SK-N-MC (cell line): ENCODE measurements at regions not wholly inside any gene's neighbourhood (a gene's known extent, or its start where the extent isn't known, plus 50 kb on each side); places are given as distances from the start of the nearest gene placed in this dataset.

Experiments used
- EZH2 ChIP-seq: fragments of 200-600 bp; sonication (generic); IDR thresholded peaks from one replicate; pipeline ENCODE4 v1.6.1; 2017; ENCODE audit warnings: antibody characterized with exemption
- FOXP2 ChIP-seq: optimal IDR thresholded peaks from 2 replicates; pipeline ENCODE3; 2011; ENCODE audit warnings: mild to moderate bottlenecking, moderate library complexity; ENCODE audit not compliant: insufficient read depth; ENCODE audit errors: extremely low read length, control extremely low read depth
- POLR2AphosphoS5 ChIP-seq: IDR thresholded peaks from 2 replicates; pipeline ENCODE4 v1.6.1; 2012; ENCODE audit warnings: mild to moderate bottlenecking, low read depth, low read length, borderline replicate concordance

DNA sequence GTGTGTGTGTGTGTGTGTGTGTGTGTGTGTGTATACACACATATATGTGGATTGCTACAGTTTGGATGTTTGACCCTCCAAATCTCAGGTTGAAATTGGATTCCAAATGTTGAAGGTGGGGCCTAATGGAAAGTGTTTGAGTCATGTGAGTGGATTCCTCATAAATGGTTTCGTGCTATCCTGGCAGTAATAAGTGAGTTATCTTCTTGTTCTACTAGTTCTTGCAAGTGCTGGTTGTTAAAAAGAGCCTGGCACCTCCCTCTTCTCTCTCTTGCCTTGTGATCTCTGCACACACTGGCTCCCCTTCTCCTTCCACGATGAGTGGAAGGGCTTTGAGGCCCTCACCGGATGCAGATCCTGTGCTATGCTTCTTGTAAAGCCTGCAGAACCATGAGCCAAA, 344.1 kb downstream of the SH2D1A start:
- no peak for TF ChIP-seq EZH2
- no peak for TF ChIP-seq POLR2AphosphoS5
- no peak for TF ChIP-seq FOXP2
